ENCODE measurements at regions not wholly inside any gene's neighbourhood (a gene's known extent, or its start where the extent isn't known, plus 50 kb on each side); places are given as distances from the start of the nearest gene placed in this dataset.

- TF ChIP-seq REST (IDR thresholded peaks at IDR 0.05), result no peak
- no peak for TF ChIP-seq SP1 (IDR thresholded peaks at IDR 0.05)
- no peak for TF ChIP-seq CTCF (IDR thresholded peaks at IDR 0.05; ENCODE audit: low read depth, low read length, missing input control)
- TF ChIP-seq, protein P1, sequence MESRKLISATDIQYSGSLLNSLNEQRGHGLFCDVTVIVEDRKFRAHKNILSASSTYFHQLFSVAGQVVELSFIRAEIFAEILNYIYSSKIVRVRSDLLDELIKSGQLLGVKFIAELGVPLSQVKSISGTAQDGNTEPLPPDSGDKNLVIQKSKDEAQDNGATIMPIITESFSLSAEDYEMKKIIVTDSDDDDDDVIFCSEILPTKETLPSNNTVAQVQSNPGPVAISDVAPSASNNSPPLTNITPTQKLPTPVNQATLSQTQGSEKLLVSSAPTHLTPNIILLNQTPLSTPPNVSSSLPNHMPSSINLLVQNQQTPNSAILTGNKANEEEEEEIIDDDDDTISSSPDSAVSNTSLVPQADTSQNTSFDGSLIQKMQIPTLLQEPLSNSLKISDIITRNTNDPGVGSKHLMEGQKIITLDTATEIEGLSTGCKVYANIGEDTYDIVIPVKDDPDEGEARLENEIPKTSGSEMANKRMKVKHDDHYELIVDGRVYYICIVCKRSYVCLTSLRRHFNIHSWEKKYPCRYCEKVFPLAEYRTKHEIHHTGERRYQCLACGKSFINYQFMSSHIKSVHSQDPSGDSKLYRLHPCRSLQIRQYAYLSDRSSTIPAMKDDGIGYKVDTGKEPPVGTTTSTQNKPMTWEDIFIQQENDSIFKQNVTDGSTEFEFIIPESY (IDR thresholded peaks at IDR 0.05), result no peak
- TF ChIP-seq JUND (IDR thresholded peaks at IDR 0.05), result no peak
- TF ChIP-seq FOXA1 (IDR thresholded peaks at IDR 0.05), result no peak
- TF ChIP-seq FOXA2 (IDR thresholded peaks at IDR 0.05), result no peak
- TF ChIP-seq NR2F2 (IDR thresholded peaks at IDR 0.05), result no peak
- TF ChIP-seq RXRA (IDR thresholded peaks at IDR 0.05), result no peak
- no peak for TF ChIP-seq EGR1 (IDR thresholded peaks at IDR 0.05; ENCODE audit: low read depth in 2 of 2)
- no peak for TF ChIP-seq TAF1 (conservative IDR thresholded peaks at IDR 0.05)
- TF ChIP-seq GABPA (IDR thresholded peaks at IDR 0.05 in 1 of 2, conservative IDR thresholded peaks at IDR 0.05 in 1 of 2), result no peak
- TF ChIP-seq, protein P2, sequence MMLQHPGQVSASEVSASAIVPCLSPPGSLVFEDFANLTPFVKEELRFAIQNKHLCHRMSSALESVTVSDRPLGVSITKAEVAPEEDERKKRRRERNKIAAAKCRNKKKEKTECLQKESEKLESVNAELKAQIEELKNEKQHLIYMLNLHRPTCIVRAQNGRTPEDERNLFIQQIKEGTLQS (IDR thresholded peaks at IDR 0.05), result no peak
- no peak for TF ChIP-seq HNF4A (conservative IDR thresholded peaks at IDR 0.05)
- H3K4me1 ChIP-seq (ENCODE audit: control insufficient read depth in 4 of 4, insufficient read depth in 4 of 4, low read length in 3 of 4), result no peaks in the 10 kb centered on the region
- H3K4me3 ChIP-seq (ENCODE audit: low read depth in 1 of 3, low read length in 3 of 3), result no peak overlapping the region
Measured at GRCh38 chr18:67222887-67223286, 293.6 kb downstream of the DSEL start.

GRCh38 chr18:67219821-67220220 is 296.7 kb downstream of the DSEL start:
- H3K9me3 ChIP-seq (ENCODE audit: control insufficient read depth in 4 of 4, low read length in 3 of 4), result no peaks in the 10 kb centered on the region
- no peak overlapping the region for H3K4me3 ChIP-seq (ENCODE audit: low read depth in 1 of 3, low read length in 3 of 3)
- H3K4me1 ChIP-seq (ENCODE audit: control insufficient read depth in 4 of 4, insufficient read depth in 4 of 4, low read length in 3 of 4), result no peaks in the 10 kb centered on the region
- H3K9ac ChIP-seq (ENCODE audit: low read depth in 1 of 2, low read length in 2 of 2), result no peak overlapping the region
- WGBS, result 75% methylated on average over 5 of the region's 5 CpGs
- H3K27ac ChIP-seq (ENCODE audit: low read depth in 1 of 2, low read length in 2 of 2), result no peak overlapping the region
- H3K27me3 ChIP-seq (ENCODE audit: control insufficient read depth in 4 of 4, insufficient read depth in 4 of 4, low read length in 3 of 4), result no peaks in the 10 kb centered on the region
- H3K36me3 ChIP-seq (ENCODE audit: control insufficient read depth in 4 of 4, insufficient read depth in 3 of 4, low read depth in 1 of 4, low read length in 3 of 4), result no peaks in the 10 kb centered on the region
- no peak for DNase-seq (ENCODE audit: low spot score)
- no peak for TF ChIP-seq JUND (IDR thresholded peaks at IDR 0.05)
- no peak for TF ChIP-seq REST (IDR thresholded peaks at IDR 0.05)
- TF ChIP-seq YY1 (IDR thresholded peaks at IDR 0.05), result no peak
- no peak for TF ChIP-seq NR2F2 (IDR thresholded peaks at IDR 0.05)
- no peak for TF ChIP-seq RAD21 (IDR thresholded peaks at IDR 0.05)
- no peak for TF ChIP-seq TAF1 (conservative IDR thresholded peaks at IDR 0.05)
- TF ChIP-seq HNF4G (IDR thresholded peaks at IDR 0.05), result no peak
- TF ChIP-seq, protein P2 (IDR thresholded peaks at IDR 0.05), result no peak
- TF ChIP-seq EGR1 (IDR thresholded peaks at IDR 0.05; ENCODE audit: low read depth in 2 of 2), result no peak
- no peak for TF ChIP-seq SP1 (IDR thresholded peaks at IDR 0.05)
- no peak for TF ChIP-seq HNF4A (conservative IDR thresholded peaks at IDR 0.05)
- no peak for TF ChIP-seq RXRA (IDR thresholded peaks at IDR 0.05)
- TF ChIP-seq, protein P1 (IDR thresholded peaks at IDR 0.05), result no peak
- no peak for TF ChIP-seq GABPA (IDR thresholded peaks at IDR 0.05 in 1 of 2, conservative IDR thresholded peaks at IDR 0.05 in 1 of 2)
- TF ChIP-seq FOXA1 (IDR thresholded peaks at IDR 0.05), result no peak
- no peak for TF ChIP-seq MAX (IDR thresholded peaks at IDR 0.05)
- no peak for TF ChIP-seq FOXA2 (IDR thresholded peaks at IDR 0.05)

More at GRCh38 chr18:67222887-67223286, 293.6 kb downstream of the DSEL start:
- DNase-seq (ENCODE audit: low spot score), result no peak
- no peak overlapping the region for H3K27ac ChIP-seq (ENCODE audit: low read depth in 1 of 2, low read length in 2 of 2)
- no peaks in the 10 kb centered on the region for H3K27me3 ChIP-seq (ENCODE audit: control insufficient read depth in 4 of 4, insufficient read depth in 4 of 4, low read length in 3 of 4)
- H3K9me3 ChIP-seq (ENCODE audit: control insufficient read depth in 4 of 4, low read length in 3 of 4), result no peaks in the 10 kb centered on the region
- H3K36me3 ChIP-seq (ENCODE audit: control insufficient read depth in 4 of 4, insufficient read depth in 3 of 4, low read depth in 1 of 4, low read length in 3 of 4), result no peaks in the 10 kb centered on the region
- no peak overlapping the region for H3K9ac ChIP-seq (ENCODE audit: low read depth in 1 of 2, low read length in 2 of 2)

Measured in liver (tissue), 8 donors.